NCI-H526 treated with DMSO at 0.1 percent for 48 hours (cell line): ENCODE measurements at regions not wholly inside any gene's neighbourhood (a gene's known extent, or its start where the extent isn't known, plus 50 kb on each side); places are given as distances from the start of the nearest gene placed in this dataset.
"Not testable (repeated sequence)": the region's sequence is repeated elsewhere in the genome, so short reads cannot be mapped to it uniquely, and the experiment has no call there.

ENCODE experiments used
- DNase-seq: peaks from one replicate; lab custom pipeline; 2025; lab: John Stamatoyannopoulos, UW

GRCh38 chr20:16864069-16864468, 115.9 kb downstream of the OTOR start:
- no peak for DNase-seq

- no peak for DNase-seq
These were observed 116.8 kb downstream of the OTOR start for GRCh38 chr20:16864963-16865362.

GRCh38 chr20:16865406-16865805, 117.2 kb downstream of the OTOR start:
- no peak for DNase-seq

GRCh38 chr20:16873124-16873523, 125.0 kb downstream of the OTOR start:
- DNase-seq = not testable (repeated sequence)

- no peak for DNase-seq
These were observed 128.9 kb downstream of the OTOR start for GRCh38 chr20:16877053-16877554.

- no peak for DNase-seq
These were observed 137.6 kb downstream of the OTOR start for GRCh38 chr20:16885746-16886145.

GRCh38 chr20:16898433-16898832, 150.3 kb downstream of the OTOR start:
- DNase-seq = no peak

GRCh38 chr20:16902662-16903061, 154.5 kb downstream of the OTOR start:
- DNase-seq = no peak

- DNase-seq = no peak
These were observed 156.6 kb downstream of the OTOR start for GRCh38 chr20:16904751-16905150.

- no peak for DNase-seq
These were observed 166.1 kb downstream of the OTOR start for GRCh38 chr20:16914277-16914676.

- DNase-seq = no peak
These were observed 168.0 kb downstream of the OTOR start for GRCh38 chr20:16916165-16916564.

GRCh38 chr20:16917636-16918035, 169.5 kb downstream of the OTOR start:
- no peak for DNase-seq

GRCh38 chr20:16918366-16918765, 170.2 kb downstream of the OTOR start:
- no peak for DNase-seq

- no peak for DNase-seq
These were observed 171.7 kb downstream of the OTOR start for GRCh38 chr20:16919841-16920240.

- no peak for DNase-seq
These were observed 174.7 kb downstream of the OTOR start for GRCh38 chr20:16922834-16923233.

GRCh38 chr20:16926626-16927430, 178.7 kb downstream of the OTOR start:
- DNase-seq = no peak

GRCh38 chr20:16929756-16930155, 181.6 kb downstream of the OTOR start:
- no peak for DNase-seq

- DNase-seq = no peak
These were observed 182.5 kb downstream of the OTOR start for GRCh38 chr20:16930656-16931055.

- no peak for DNase-seq
These were observed 190.9 kb downstream of the OTOR start for GRCh38 chr20:16939051-16939450.

GRCh38 chr20:16940701-16941100, 192.5 kb downstream of the OTOR start:
- DNase-seq = no peak

- DNase-seq = no peak
These were observed 193.9 kb downstream of the OTOR start for GRCh38 chr20:16942051-16942450.

GRCh38 chr20:16942756-16943155, 194.6 kb downstream of the OTOR start:
- DNase-seq = no peak

- no peak for DNase-seq
These were observed 196.6 kb downstream of the OTOR start for GRCh38 chr20:16944745-16945144.

GRCh38 chr20:16945619-16946018, 197.5 kb downstream of the OTOR start:
- no peak for DNase-seq
